Smooth muscle cell (in vitro differentiated cells): ENCODE measurements at regions not wholly inside any gene's neighbourhood (a gene's known extent, or its start where the extent isn't known, plus 50 kb on each side); places are given as distances from the start of the nearest gene placed in this dataset.

Experiments
- DNase-seq: peaks from one replicate; lab custom pipeline; 2025; ENCODE audit not compliant: unreplicated experiment; lab: John Stamatoyannopoulos, UW
- H2AFZ ChIP-seq: fragments of 200-600 bp; sonication (generic); 2 replicates; pipeline ENCODE4 v1.6.0; 2016; ENCODE audit warnings: antibody characterized with exemption, low read depth, mild to moderate bottlenecking
- H3F3A ChIP-seq: fragments of 200-600 bp; sonication (generic); 2 replicates; pipeline ENCODE4 v1.6.0; 2017; ENCODE audit warnings: antibody characterized with exemption, low read depth
- H3K27ac ChIP-seq: fragments of 200-600 bp; sonication (generic); 2 replicates; pipeline ENCODE4 v1.5.1; 2016; ENCODE audit warnings: low read depth, mild to moderate bottlenecking
- H3K27me3 ChIP-seq: fragments of 200-600 bp; sonication (generic); 2 replicates; pipeline ENCODE4 v1.6.1; 2016; ENCODE audit warnings: low read depth, mild to moderate bottlenecking
- H3K36me3 ChIP-seq: fragments of 200-600 bp; sonication (generic); 2 replicates; pipeline ENCODE4 v1.5.1; 2016; ENCODE audit warnings: low read depth
- H3K4me1 ChIP-seq: fragments of 200-600 bp; sonication (generic); 2 replicates; pipeline ENCODE4 v1.5.1; 2016; ENCODE audit warnings: low read depth
- H3K4me2 ChIP-seq: fragments of 200-600 bp; sonication (generic); 2 replicates; pipeline ENCODE4 v1.6.0; 2016; ENCODE audit warnings: mild to moderate bottlenecking
- H3K4me3 ChIP-seq: fragments of 200-600 bp; sonication (generic); 2 replicates; pipeline ENCODE4 v1.5.1; 2016; ENCODE audit warnings: mild to moderate bottlenecking
- H3K79me2 ChIP-seq: fragments of 200-600 bp; sonication (generic); 2 replicates; pipeline ENCODE4 v1.6.0; 2016; ENCODE audit warnings: low read depth, mild to moderate bottlenecking
- H3K9ac ChIP-seq: fragments of 200-600 bp; sonication (generic); 2 replicates; pipeline ENCODE4 v1.6.0; 2016; ENCODE audit warnings: low read depth
- H3K9me3 ChIP-seq: fragments of 200-600 bp; sonication (generic); replicated peaks from 2 replicates; pipeline ENCODE4 v1.5.1; 2016; ENCODE audit warnings: low read depth
- H4K20me1 ChIP-seq: fragments of 200-600 bp; sonication (generic); 2 replicates; pipeline ENCODE4 v1.6.0; 2016; ENCODE audit warnings: low read depth
- WGBS: methylation state at CpG from one replicate; pipeline ENCODE4 v1.1.7; 2016; ENCODE audit warnings: low lambda C conversion rate; 5-methylcytosine and 5-hydroxymethylcytosine counted together
- TF ChIP-seq, protein P1 (sequence below): fragments of 200-600 bp; sonication (generic); IDR thresholded peaks from 2 replicates; pipeline ENCODE4 v1.5.1; 2017; ENCODE audit warnings: borderline replicate concordance, mild to moderate bottlenecking, antibody characterized with exemption; ENCODE audit not compliant: insufficient read depth, poor library complexity, severe bottlenecking

DNA sequence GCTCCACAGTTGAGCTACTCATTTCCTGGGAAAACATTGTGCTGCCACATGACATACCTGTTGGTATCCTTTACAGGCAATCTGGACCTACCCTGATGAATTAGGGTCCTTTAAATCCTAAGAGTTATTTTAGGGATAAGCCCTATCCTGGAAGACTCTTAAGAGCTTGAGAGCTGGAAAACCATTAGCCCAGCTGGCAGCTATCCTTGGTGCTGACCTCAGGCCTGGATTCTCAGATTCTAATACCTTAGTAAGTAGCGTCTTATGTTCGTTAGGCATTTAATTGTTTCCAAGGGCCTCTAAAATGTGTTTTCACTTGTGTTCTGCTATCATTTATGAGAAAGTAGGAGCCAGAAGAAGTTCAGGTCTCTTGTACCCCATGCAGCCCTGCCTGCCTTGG is 93.0 kb upstream of the SORCS3 start:
- H3K9me3 ChIP-seq, result no peaks in the 10 kb centered on the region

DNA sequence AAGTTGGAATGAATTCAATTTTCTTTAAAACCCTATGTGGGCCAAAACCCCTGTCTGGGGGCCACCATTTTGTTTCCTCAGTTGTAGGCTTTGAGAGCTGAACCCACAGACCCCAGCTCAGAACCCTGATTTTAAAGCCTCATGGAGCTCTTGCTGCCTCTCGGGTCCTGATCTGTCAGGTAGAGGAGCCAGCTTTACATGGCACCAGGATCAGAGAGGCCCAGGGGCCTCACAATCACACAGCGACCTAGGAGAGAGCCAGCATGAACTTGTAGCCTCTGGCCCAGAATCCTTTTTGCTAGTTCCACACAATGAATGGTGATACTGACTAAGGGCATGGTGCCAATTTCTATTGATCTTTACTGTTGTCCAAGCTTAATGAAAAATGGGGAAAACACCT is 84.3 kb upstream of the SORCS3 start:
- TF ChIP-seq, protein P1, sequence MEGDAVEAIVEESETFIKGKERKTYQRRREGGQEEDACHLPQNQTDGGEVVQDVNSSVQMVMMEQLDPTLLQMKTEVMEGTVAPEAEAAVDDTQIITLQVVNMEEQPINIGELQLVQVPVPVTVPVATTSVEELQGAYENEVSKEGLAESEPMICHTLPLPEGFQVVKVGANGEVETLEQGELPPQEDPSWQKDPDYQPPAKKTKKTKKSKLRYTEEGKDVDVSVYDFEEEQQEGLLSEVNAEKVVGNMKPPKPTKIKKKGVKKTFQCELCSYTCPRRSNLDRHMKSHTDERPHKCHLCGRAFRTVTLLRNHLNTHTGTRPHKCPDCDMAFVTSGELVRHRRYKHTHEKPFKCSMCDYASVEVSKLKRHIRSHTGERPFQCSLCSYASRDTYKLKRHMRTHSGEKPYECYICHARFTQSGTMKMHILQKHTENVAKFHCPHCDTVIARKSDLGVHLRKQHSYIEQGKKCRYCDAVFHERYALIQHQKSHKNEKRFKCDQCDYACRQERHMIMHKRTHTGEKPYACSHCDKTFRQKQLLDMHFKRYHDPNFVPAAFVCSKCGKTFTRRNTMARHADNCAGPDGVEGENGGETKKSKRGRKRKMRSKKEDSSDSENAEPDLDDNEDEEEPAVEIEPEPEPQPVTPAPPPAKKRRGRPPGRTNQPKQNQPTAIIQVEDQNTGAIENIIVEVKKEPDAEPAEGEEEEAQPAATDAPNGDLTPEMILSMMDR, result no peak
- 89% methylated on average over 2 of the region's 2 CpGs for WGBS
- Histone ChIP-seq H4K20me1 (no peaks in the 10 kb centered on the region), H3K27me3 (no peaks in the 10 kb centered on the region), H3F3A (no peaks in the 10 kb centered on the region), H3K27ac (no peak overlapping the region), H3K4me1 (no peaks in the 10 kb centered on the region), H3K36me3 (no peaks in the 10 kb centered on the region), H3K79me2 (no peaks in the 10 kb centered on the region), H3K4me2 (no peak overlapping the region), H3K9ac (no peak overlapping the region), H3K9me3 (no peaks in the 10 kb centered on the region), H2AFZ (no peak overlapping the region), H3K4me3 (no peak overlapping the region)
- no peak for DNase-seq

More for the DNA sequence above, 93.0 kb upstream of the SORCS3 start:
- WGBS, result 75% methylated on average over 2 of the region's 2 CpGs
- H3K79me2 ChIP-seq, result no peaks in the 10 kb centered on the region
- no peaks in the 10 kb centered on the region for H3F3A ChIP-seq
- no peaks in the 10 kb centered on the region for H3K4me1 ChIP-seq
- H3K27me3 ChIP-seq, result peaks cover 17% of the 10 kb centered on the region
- H3K36me3 ChIP-seq, result no peaks in the 10 kb centered on the region
- no peaks in the 10 kb centered on the region for H4K20me1 ChIP-seq
- no peak overlapping the region for H3K4me3 ChIP-seq
- no peak overlapping the region for H3K9ac ChIP-seq
- TF ChIP-seq, protein P1, result no peak
- no peak overlapping the region for H3K27ac ChIP-seq
- no peak overlapping the region for H2AFZ ChIP-seq
- no peak for DNase-seq
- no peak overlapping the region for H3K4me2 ChIP-seq

DNA sequence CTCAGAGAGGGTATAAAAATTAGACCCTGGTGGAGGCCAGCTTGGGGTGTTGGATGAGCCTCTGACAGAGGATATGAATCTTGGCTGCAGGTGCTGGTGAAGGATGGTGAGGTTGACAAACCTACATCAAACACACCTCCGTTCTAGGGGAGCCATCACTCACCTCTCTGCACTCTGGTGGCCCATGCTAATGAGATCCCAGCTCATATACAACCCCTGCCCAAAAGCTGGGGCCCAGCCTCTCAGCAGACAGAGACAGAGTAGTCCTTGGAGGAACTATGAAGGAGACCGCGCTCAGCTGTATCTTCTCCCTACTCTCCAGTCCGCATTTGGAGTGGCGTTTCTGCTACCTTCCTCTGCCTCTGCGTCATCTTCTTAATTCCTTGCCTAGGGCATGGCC is 83.1 kb upstream of the SORCS3 start:
- no peak for DNase-seq
- no peaks in the 10 kb centered on the region for H3K79me2 ChIP-seq
- no peaks in the 10 kb centered on the region for H3K27me3 ChIP-seq
- H3K4me1 ChIP-seq, result peaks cover 4% of the 10 kb centered on the region
- H3K4me2 ChIP-seq, result no peak overlapping the region
- no peaks in the 10 kb centered on the region for H3F3A ChIP-seq
- 85% methylated on average over 6 of the region's 6 CpGs for WGBS
- H3K27ac ChIP-seq, result no peak overlapping the region
- TF ChIP-seq, protein P1, result no peak
- no peak overlapping the region for H3K9ac ChIP-seq
- no peak overlapping the region for H3K4me3 ChIP-seq
- H4K20me1 ChIP-seq, result no peaks in the 10 kb centered on the region
- no peaks in the 10 kb centered on the region for H3K9me3 ChIP-seq
- no peak overlapping the region for H2AFZ ChIP-seq
- no peaks in the 10 kb centered on the region for H3K36me3 ChIP-seq

DNA sequence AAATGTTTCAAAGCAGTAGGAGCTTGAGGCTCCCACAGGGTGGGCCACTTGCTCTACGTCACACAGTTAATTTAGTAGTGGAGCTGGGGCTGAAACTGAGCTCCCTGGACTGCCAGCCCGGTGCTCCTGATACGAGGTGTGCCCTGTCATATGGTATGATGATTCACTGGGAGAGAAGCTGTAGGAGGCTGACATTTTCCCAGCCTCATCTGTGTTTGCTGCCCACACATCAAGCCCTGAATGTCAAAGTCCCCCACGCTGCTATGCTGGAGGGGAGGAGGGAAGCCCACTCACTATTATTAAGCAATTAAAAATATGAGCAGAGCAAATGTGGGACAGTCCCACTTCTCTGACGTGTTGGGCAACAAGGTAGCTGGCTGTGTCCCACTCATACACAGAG is 81.2 kb upstream of the SORCS3 start:
- Histone ChIP-seq H3K4me1 (peaks cover 4% of the 10 kb centered on the region), H3K79me2 (no peaks in the 10 kb centered on the region), H3F3A (no peaks in the 10 kb centered on the region), H4K20me1 (no peaks in the 10 kb centered on the region), H3K4me2 (no peak overlapping the region), H3K4me3 (no peak overlapping the region), H3K36me3 (no peaks in the 10 kb centered on the region), H2AFZ (no peak overlapping the region), H3K9ac (no peak overlapping the region), H3K9me3 (no peaks in the 10 kb centered on the region), H3K27me3 (no peaks in the 10 kb centered on the region), H3K27ac (no peak overlapping the region)
- 30% methylated on average over 5 of the region's 5 CpGs for WGBS
- TF ChIP-seq, protein P1, result no peak
- DNase-seq, result no peak
